HL-60 (cell line): ENCODE measurements at regions not wholly inside any gene's neighbourhood (a gene's known extent, or its start where the extent isn't known, plus 50 kb on each side); places are given as distances from the start of the nearest gene placed in this dataset.

Source experiments
- GABPA ChIP-seq: IDR thresholded peaks from 2 replicates; pipeline ENCODE4 v1.6.1; 2012; ENCODE audit warnings: low read depth
- POLR2AphosphoS5 ChIP-seq: IDR thresholded peaks from 2 replicates; pipeline ENCODE4 v1.6.1; 2012; ENCODE audit warnings: low read depth
- SPI1 ChIP-seq: IDR thresholded peaks from 2 replicates; pipeline ENCODE4 v1.6.1; 2012; ENCODE audit warnings: low read depth, mild to moderate bottlenecking, borderline replicate concordance
- TF ChIP-seq, protein P1 (sequence below): IDR thresholded peaks from one replicate; pipeline ENCODE4 v1.5.1; 2011; ENCODE audit warnings: low read length, control low read depth, inconsistent platforms; ENCODE audit not compliant: insufficient read depth
- TF ChIP-seq, protein P2 (sequence below): IDR thresholded peaks from 2 replicates; pipeline ENCODE4 v1.6.1; 2012; ENCODE audit warnings: low read depth; ENCODE audit not compliant: insufficient replicate concordance

DNA sequence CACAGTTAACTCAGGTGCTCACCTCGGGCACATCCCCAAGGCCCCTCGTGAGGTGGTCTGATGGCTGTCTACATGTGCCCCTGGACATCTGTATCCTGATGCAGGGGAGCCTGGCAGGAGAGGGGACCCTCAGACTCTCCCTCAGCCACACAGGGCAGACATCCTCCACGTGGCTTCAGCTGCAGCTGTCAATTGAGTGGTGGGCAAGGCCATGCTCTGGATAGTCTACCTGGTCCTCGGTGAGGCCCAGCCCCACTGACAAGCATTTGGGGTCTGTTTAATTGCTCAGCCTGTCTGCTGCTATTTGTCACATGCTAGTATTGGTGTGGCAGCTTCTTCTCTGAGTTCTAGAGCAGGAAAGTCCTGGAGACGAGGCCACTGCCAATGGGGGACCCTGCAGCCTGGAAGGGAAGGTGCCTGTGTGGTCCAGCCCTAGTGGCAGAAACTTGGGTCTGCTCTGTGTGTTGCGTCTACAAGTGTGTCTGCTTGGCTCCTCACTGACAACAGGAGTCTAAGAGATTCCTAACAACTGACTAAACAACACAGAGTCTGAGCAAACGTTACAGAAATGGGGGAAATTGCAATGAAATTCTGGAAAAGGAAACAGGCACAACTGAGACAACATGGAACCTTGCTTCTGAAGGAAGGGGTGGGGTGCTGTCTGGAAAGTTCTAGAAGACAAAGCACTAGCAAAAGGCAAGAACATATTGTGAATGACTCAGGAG is 59.3 kb upstream of the IGFBP3 start:
- TF ChIP-seq, protein P1, sequence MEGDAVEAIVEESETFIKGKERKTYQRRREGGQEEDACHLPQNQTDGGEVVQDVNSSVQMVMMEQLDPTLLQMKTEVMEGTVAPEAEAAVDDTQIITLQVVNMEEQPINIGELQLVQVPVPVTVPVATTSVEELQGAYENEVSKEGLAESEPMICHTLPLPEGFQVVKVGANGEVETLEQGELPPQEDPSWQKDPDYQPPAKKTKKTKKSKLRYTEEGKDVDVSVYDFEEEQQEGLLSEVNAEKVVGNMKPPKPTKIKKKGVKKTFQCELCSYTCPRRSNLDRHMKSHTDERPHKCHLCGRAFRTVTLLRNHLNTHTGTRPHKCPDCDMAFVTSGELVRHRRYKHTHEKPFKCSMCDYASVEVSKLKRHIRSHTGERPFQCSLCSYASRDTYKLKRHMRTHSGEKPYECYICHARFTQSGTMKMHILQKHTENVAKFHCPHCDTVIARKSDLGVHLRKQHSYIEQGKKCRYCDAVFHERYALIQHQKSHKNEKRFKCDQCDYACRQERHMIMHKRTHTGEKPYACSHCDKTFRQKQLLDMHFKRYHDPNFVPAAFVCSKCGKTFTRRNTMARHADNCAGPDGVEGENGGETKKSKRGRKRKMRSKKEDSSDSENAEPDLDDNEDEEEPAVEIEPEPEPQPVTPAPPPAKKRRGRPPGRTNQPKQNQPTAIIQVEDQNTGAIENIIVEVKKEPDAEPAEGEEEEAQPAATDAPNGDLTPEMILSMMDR = no peak
- TF ChIP-seq POLR2AphosphoS5 = no peak
- TF ChIP-seq, protein P2, sequence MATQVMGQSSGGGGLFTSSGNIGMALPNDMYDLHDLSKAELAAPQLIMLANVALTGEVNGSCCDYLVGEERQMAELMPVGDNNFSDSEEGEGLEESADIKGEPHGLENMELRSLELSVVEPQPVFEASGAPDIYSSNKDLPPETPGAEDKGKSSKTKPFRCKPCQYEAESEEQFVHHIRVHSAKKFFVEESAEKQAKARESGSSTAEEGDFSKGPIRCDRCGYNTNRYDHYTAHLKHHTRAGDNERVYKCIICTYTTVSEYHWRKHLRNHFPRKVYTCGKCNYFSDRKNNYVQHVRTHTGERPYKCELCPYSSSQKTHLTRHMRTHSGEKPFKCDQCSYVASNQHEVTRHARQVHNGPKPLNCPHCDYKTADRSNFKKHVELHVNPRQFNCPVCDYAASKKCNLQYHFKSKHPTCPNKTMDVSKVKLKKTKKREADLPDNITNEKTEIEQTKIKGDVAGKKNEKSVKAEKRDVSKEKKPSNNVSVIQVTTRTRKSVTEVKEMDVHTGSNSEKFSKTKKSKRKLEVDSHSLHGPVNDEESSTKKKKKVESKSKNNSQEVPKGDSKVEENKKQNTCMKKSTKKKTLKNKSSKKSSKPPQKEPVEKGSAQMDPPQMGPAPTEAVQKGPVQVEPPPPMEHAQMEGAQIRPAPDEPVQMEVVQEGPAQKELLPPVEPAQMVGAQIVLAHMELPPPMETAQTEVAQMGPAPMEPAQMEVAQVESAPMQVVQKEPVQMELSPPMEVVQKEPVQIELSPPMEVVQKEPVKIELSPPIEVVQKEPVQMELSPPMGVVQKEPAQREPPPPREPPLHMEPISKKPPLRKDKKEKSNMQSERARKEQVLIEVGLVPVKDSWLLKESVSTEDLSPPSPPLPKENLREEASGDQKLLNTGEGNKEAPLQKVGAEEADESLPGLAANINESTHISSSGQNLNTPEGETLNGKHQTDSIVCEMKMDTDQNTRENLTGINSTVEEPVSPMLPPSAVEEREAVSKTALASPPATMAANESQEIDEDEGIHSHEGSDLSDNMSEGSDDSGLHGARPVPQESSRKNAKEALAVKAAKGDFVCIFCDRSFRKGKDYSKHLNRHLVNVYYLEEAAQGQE = no peak
- no peak for TF ChIP-seq GABPA
- no peak for TF ChIP-seq SPI1
